BE2C (cell line): ENCODE measurements at regions not wholly inside any gene's neighbourhood (a gene's known extent, or its start where the extent isn't known, plus 50 kb on each side); places are given as distances from the start of the nearest gene placed in this dataset.

Source experiments
- DNase-seq: peaks from one replicate; pipeline ENCODE4 v3.0.0-alpha.2; 2020
- H3K27me3 ChIP-seq: fragments of 250-450 bp; sonication (Bioruptor Pico); 2 replicates; pipeline ENCODE4 v1.5.1; 2020; ENCODE audit warnings: mild to moderate bottlenecking
- H3K36me3 ChIP-seq: fragments of 250-450 bp; sonication (Bioruptor Pico); 2 replicates; pipeline ENCODE4 v1.5.1; 2020; ENCODE audit warnings: mild to moderate bottlenecking
- H3K4me1 ChIP-seq: fragments of 250-450 bp; sonication (Bioruptor Pico); 2 replicates; pipeline ENCODE4 v1.5.1; 2020
- H3K4me3 ChIP-seq: 2 replicates; pipeline ENCODE4 v1.5.1; 2011; ENCODE audit warnings: low read depth, low read length
- H3K9me3 ChIP-seq: fragments of 250-450 bp; sonication (Bioruptor Pico); 2 replicates; pipeline ENCODE4 v1.5.1; 2020
- CTCF ChIP-seq: IDR thresholded peaks from 2 replicates; pipeline ENCODE4 v1.5.1; 2012; ENCODE audit warnings: mild to moderate bottlenecking, low read depth, low read length

- H3K4me1 ChIP-seq = no peaks in the 10 kb centered on the region
- no peaks in the 10 kb centered on the region for H3K9me3 ChIP-seq
- H3K36me3 ChIP-seq = no peaks in the 10 kb centered on the region
- no peak overlapping the region for H3K4me3 ChIP-seq
- no peaks in the 10 kb centered on the region for H3K27me3 ChIP-seq
- no peak for TF ChIP-seq CTCF
- no peak for DNase-seq
These were observed 618.0 kb downstream of the NPHP4 start for GRCh38 chr1:5374192-5374591.

- H3K4me1 ChIP-seq = no peaks in the 10 kb centered on the region
- DNase-seq = no peak
- TF ChIP-seq CTCF = no peak
These were observed 618.9 kb downstream of the NPHP4 start for GRCh38 chr1:5373281-5373680.

GRCh38 chr1:5371270-5371669 lies 621.0 kb downstream of the NPHP4 start:
- no peak for TF ChIP-seq CTCF
- Histone ChIP-seq H3K9me3 (no peaks in the 10 kb centered on the region), H3K4me1 (no peaks in the 10 kb centered on the region), H3K4me3 (no peak overlapping the region), H3K27me3 (no peaks in the 10 kb centered on the region), H3K36me3 (no peaks in the 10 kb centered on the region)
- no peak for DNase-seq

More at GRCh38 chr1:5373281-5373680, 618.9 kb downstream of the NPHP4 start:
- no peaks in the 10 kb centered on the region for H3K27me3 ChIP-seq
- H3K4me3 ChIP-seq = no peak overlapping the region
- no peaks in the 10 kb centered on the region for H3K36me3 ChIP-seq
- H3K9me3 ChIP-seq = no peaks in the 10 kb centered on the region

- Histone ChIP-seq H3K4me1 (no peaks in the 10 kb centered on the region), H3K4me3 (no peak overlapping the region), H3K36me3 (no peaks in the 10 kb centered on the region), H3K9me3 (no peaks in the 10 kb centered on the region), H3K27me3 (no peaks in the 10 kb centered on the region)
- TF ChIP-seq CTCF = no peak
- DNase-seq = no peak
These were observed 621.9 kb downstream of the NPHP4 start for GRCh38 chr1:5370311-5370710.

GRCh38 chr1:5369223-5369622 lies 623.0 kb downstream of the NPHP4 start:
- no peak for TF ChIP-seq CTCF
- DNase-seq = no peak
- H3K4me1 ChIP-seq = no peaks in the 10 kb centered on the region
- no peaks in the 10 kb centered on the region for H3K36me3 ChIP-seq
- no peaks in the 10 kb centered on the region for H3K27me3 ChIP-seq
- H3K4me3 ChIP-seq = no peak overlapping the region
- H3K9me3 ChIP-seq = no peaks in the 10 kb centered on the region

GRCh38 chr1:5368201-5368600 lies 624.0 kb downstream of the NPHP4 start:
- no peaks in the 10 kb centered on the region for H3K9me3 ChIP-seq
- no peaks in the 10 kb centered on the region for H3K36me3 ChIP-seq
- no peaks in the 10 kb centered on the region for H3K4me1 ChIP-seq
- TF ChIP-seq CTCF = no peak
- no peaks in the 10 kb centered on the region for H3K27me3 ChIP-seq
- no peak for DNase-seq
- H3K4me3 ChIP-seq = no peak overlapping the region
